ENCODE measurements at regions not wholly inside any gene's neighbourhood (a gene's known extent, or its start where the extent isn't known, plus 50 kb on each side); places are given as distances from the start of the nearest gene placed in this dataset.

GRCh38 chr3:70829092-70829491 lies 516.7 kb upstream of the MDFIC2 start:
- peak overlapping the region in 1 of 2 donors; percentile 29 for H3K27ac ChIP-seq

DNA sequence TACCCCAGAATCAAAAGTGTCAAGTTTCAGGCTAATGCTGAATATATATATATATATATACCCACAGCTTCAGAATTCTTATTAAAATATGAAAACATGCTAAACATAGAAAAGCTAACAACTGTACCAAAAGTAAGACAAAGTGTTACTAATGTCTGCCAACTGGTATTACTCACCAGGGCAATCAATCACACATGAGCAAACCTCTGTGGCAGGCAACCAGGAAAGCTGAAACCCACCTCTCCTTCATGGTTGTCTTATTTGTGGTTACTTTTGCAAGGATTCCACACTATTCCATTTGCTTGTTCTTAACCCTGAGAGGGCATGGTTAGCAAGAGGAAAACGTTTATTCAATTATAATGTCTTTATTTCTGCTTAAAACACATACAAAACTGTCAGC lies 512.3 kb upstream of the MDFIC2 start:
- Histone ChIP-seq H3K4me3 (no peak overlapping the region), H3K27ac (no peak overlapping the region)
- DNase-seq (ENCODE audit: low spot score), result no peak
- no peak for TF ChIP-seq CTCF (IDR thresholded peaks at IDR 0.05)

More at GRCh38 chr3:70829092-70829491, 516.7 kb upstream of the MDFIC2 start:
- DNase-seq (ENCODE audit: low spot score), result no peak
- no peak for TF ChIP-seq CTCF (IDR thresholded peaks at IDR 0.05)
- no peak overlapping the region for H3K4me3 ChIP-seq

DNA sequence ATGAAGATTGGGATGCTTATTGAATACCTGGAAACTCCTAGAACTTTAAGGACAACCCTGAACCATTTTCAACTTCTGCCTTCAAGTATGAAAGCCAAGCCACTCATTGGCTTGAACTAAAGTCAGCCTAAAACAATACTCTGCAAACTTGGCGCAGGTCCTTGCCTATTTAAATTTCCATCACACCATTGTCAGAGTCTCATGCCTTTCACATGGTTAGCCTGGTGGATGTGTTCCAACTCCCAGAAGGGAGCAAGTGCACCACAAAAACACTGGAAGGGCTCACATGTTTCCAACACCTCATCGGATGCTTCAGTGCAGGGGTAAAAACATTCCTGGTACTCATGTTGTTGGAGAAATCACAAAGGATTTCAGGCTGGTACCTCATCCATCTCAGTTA lies 511.6 kb upstream of the MDFIC2 start:
- no peak overlapping the region for H3K27ac ChIP-seq
- no peak overlapping the region for H3K4me3 ChIP-seq
- no peak for TF ChIP-seq CTCF (IDR thresholded peaks at IDR 0.05)
- DNase-seq (ENCODE audit: low spot score), result no peak

GRCh38 chr3:70823622-70824021 lies 511.2 kb upstream of the MDFIC2 start:
- no peak for TF ChIP-seq CTCF (IDR thresholded peaks at IDR 0.05)
- Histone ChIP-seq H3K27ac (no peak overlapping the region), H3K4me3 (no peak overlapping the region)
- DNase-seq (ENCODE audit: low spot score), result no peak

DNA sequence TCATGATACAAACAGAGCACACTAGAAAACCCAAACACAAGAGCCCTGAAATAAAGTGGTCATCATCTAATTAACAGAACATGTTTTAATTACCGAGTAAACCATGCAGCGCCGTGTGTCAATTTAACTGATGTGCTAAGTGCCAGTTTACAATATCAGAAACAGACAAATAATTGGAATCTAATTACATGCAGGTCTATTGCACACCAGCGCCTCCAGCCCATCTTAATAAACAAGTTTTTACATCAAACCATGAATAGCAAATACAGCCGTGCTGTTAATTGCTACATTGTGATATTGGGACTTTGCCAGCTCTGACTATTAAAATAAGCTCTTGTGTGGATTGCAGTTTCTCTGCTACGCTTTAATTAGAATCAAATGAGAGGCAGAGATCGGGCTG lies 510.2 kb upstream of the MDFIC2 start:
- H3K4me3 ChIP-seq, result no peak overlapping the region
- TF ChIP-seq CTCF (IDR thresholded peaks at IDR 0.05), result no peak
- H3K27ac ChIP-seq, result no peak overlapping the region
- DNase-seq (ENCODE audit: low spot score), result no peak

GRCh38 chr3:70821602-70822001 lies 509.2 kb upstream of the MDFIC2 start:
- Histone ChIP-seq H3K4me3 (no peak overlapping the region), H3K27ac (no peak overlapping the region)
- no peak for TF ChIP-seq CTCF (IDR thresholded peaks at IDR 0.05)
- DNase-seq (ENCODE audit: low spot score), result no peak

DNA sequence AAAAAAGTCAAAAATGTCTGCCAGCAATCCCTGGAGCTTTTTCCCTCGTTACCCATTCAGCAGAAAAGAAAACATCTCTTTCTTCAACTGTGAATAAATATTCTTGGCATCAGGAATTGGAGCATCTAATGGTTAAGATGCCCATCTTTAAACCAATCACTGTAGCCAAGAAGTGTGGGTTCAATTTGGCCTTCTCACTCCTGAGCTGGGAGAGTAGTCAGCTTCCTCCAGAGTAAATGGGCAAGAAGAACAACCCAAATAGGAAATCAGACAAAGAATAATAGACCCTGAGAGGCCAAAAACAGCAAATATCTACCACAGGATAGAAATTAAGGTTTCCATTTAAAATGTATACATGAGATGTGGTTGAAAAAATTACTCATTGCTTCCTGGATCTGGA lies 508.0 kb upstream of the MDFIC2 start:
- Histone ChIP-seq H3K27ac (no peak overlapping the region), H3K4me3 (no peak overlapping the region)
- no peak for DNase-seq (ENCODE audit: low spot score)
- no peak for TF ChIP-seq CTCF (IDR thresholded peaks at IDR 0.05)
